ENCODE measurements at regions not wholly inside any gene's neighbourhood (a gene's known extent, or its start where the extent isn't known, plus 50 kb on each side); places are given as distances from the start of the nearest gene placed in this dataset.

GRCh38 chr15:26433060-26433459 is 339.8 kb downstream of the GABRB3 start:
- no peaks in the 10 kb centered on the region for H3K9me3 ChIP-seq (ENCODE audit: insufficient read depth, low read depth)
- no peak overlapping the region for H3K27ac ChIP-seq
- no TSS peak for BruUV-seq (replicated peaks)
- POLR2A ChIA-PET (ENCODE audit: unreplicated experiment): no interaction called here
- intact Hi-C loops (cut with micrococcal nuclease; ENCODE audit: unreplicated experiment): no loop called here
- H4K20me1 ChIP-seq (ENCODE audit: insufficient read depth): no peaks in the 10 kb centered on the region
- no peaks in the 10 kb centered on the region for H3K36me3 ChIP-seq (ENCODE audit: low read depth)
- TF ChIP-seq, protein P1, sequence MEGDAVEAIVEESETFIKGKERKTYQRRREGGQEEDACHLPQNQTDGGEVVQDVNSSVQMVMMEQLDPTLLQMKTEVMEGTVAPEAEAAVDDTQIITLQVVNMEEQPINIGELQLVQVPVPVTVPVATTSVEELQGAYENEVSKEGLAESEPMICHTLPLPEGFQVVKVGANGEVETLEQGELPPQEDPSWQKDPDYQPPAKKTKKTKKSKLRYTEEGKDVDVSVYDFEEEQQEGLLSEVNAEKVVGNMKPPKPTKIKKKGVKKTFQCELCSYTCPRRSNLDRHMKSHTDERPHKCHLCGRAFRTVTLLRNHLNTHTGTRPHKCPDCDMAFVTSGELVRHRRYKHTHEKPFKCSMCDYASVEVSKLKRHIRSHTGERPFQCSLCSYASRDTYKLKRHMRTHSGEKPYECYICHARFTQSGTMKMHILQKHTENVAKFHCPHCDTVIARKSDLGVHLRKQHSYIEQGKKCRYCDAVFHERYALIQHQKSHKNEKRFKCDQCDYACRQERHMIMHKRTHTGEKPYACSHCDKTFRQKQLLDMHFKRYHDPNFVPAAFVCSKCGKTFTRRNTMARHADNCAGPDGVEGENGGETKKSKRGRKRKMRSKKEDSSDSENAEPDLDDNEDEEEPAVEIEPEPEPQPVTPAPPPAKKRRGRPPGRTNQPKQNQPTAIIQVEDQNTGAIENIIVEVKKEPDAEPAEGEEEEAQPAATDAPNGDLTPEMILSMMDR (conservative IDR thresholded peaks at IDR 0.05): no peak
- no peak for TF ChIP-seq EZH2 (IDR thresholded peaks at IDR 0.05; ENCODE audit: low read depth)
- H3K27me3 ChIP-seq (ENCODE audit: insufficient read depth, low read depth): 0 out of 2 replicates have a peak, but pooled peaks cover 4% of the 10 kb centered on the region
- CTCF ChIA-PET: no interaction called here
- no peaks in the 10 kb centered on the region for H3K4me1 ChIP-seq (replicated peaks; ENCODE audit: insufficient read depth)
- H2AFZ ChIP-seq: no peak overlapping the region
- no peaks in the 10 kb centered on the region for H3K79me2 ChIP-seq (ENCODE audit: low read depth)
- no peaks in the 10 kb centered on the region for H3K9me2 ChIP-seq (ENCODE audit: insufficient read depth)
- no peak overlapping the region for H3K4me3 ChIP-seq
- no peaks in the 10 kb centered on the region for H3F3A ChIP-seq (ENCODE audit: insufficient read depth, low read depth)
- DNase-seq: no peak
- H3K4me2 ChIP-seq: no peak overlapping the region

- no peak overlapping the region for H3K27ac ChIP-seq
- no peaks in the 10 kb centered on the region for H4K20me1 ChIP-seq (ENCODE audit: insufficient read depth)
- H3K79me2 ChIP-seq (ENCODE audit: low read depth): no peaks in the 10 kb centered on the region
- TF ChIP-seq EZH2 (IDR thresholded peaks at IDR 0.05; ENCODE audit: low read depth): no peak
- TF ChIP-seq, protein P1 (conservative IDR thresholded peaks at IDR 0.05): no peak
- no peaks in the 10 kb centered on the region for H3K9me3 ChIP-seq (ENCODE audit: insufficient read depth, low read depth)
- no peaks in the 10 kb centered on the region for H3K36me3 ChIP-seq (ENCODE audit: low read depth)
- ChIA-PET POLR2A (ENCODE audit: unreplicated experiment) (no interaction called here), CTCF (no interaction called here)
- BruUV-seq (replicated peaks): no TSS peak
- no peak overlapping the region for H3K4me3 ChIP-seq
- intact Hi-C loops (cut with micrococcal nuclease; ENCODE audit: unreplicated experiment): no loop called here
- no peaks in the 10 kb centered on the region for H3K27me3 ChIP-seq (ENCODE audit: insufficient read depth, low read depth)
- H3K4me2 ChIP-seq: no peak overlapping the region
- DNase-seq: no peak
- no peaks in the 10 kb centered on the region for H3K4me1 ChIP-seq (replicated peaks; ENCODE audit: insufficient read depth)
- no peaks in the 10 kb centered on the region for H3K9me2 ChIP-seq (ENCODE audit: insufficient read depth)
- H2AFZ ChIP-seq: no peak overlapping the region
- H3F3A ChIP-seq (ENCODE audit: insufficient read depth, low read depth): no peaks in the 10 kb centered on the region
Measured at GRCh38 chr15:26421065-26421464, 351.8 kb downstream of the GABRB3 start.

DNA sequence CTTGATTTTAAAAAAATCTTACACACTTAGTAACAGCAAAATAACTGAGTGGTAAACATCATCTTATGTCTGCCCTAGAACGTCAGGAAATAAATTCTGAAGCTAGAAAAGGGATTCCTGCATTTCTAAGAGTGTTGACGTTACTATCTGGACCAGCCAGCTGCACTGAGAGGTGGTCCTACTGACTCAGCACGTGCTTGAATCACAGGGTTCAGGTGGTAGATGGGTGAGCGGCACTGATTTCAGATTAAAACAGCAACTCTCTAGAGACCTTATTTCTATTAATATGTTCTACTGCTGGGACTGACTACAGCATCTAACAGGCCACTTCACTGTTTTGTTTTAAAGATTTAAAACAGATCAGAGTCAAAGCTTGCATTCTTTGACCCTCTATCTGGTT is 377.2 kb downstream of the GABRB3 start:
- DNase-seq: no peak
- Histone ChIP-seq H3K4me2 (no peak overlapping the region), H3K79me2 (ENCODE audit: low read depth) (no peaks in the 10 kb centered on the region), H3K36me3 (ENCODE audit: low read depth) (no peaks in the 10 kb centered on the region), H3K4me1 (replicated peaks; ENCODE audit: insufficient read depth) (no peaks in the 10 kb centered on the region), H3K4me3 (no peak overlapping the region), H4K20me1 (ENCODE audit: insufficient read depth) (no peaks in the 10 kb centered on the region), H3F3A (ENCODE audit: insufficient read depth, low read depth) (no peaks in the 10 kb centered on the region), H2AFZ (no peak overlapping the region), H3K27me3 (ENCODE audit: insufficient read depth, low read depth) (no peaks in the 10 kb centered on the region), H3K27ac (no peak overlapping the region), H3K9me2 (ENCODE audit: insufficient read depth) (no peaks in the 10 kb centered on the region; the same call in 1 of the 2 replicates), H3K9me3 (ENCODE audit: insufficient read depth, low read depth) (no peaks in the 10 kb centered on the region)
- ChIA-PET CTCF (no interaction called here), POLR2A (ENCODE audit: unreplicated experiment) (no interaction called here)
- TF ChIP-seq, protein P1 (conservative IDR thresholded peaks at IDR 0.05): no peak
- TF ChIP-seq EZH2 (IDR thresholded peaks at IDR 0.05; ENCODE audit: low read depth): no peak
- intact Hi-C loops (cut with micrococcal nuclease; ENCODE audit: unreplicated experiment): no loop called here
- no TSS peak for BruUV-seq (replicated peaks)

All from PC-9 (cell line).